NCI-H2196 (cell line): ENCODE measurements at regions not wholly inside any gene's neighbourhood (a gene's known extent, or its start where the extent isn't known, plus 50 kb on each side); places are given as distances from the start of the nearest gene placed in this dataset.
A peak's percentile ranks its signal among the peaks of the same experiment; 100 is the strongest.

Experiments
- DNase-seq: peaks from one replicate; lab custom pipeline; 2025; ENCODE audit not compliant: unreplicated experiment; lab: John Stamatoyannopoulos, UW

DNA sequence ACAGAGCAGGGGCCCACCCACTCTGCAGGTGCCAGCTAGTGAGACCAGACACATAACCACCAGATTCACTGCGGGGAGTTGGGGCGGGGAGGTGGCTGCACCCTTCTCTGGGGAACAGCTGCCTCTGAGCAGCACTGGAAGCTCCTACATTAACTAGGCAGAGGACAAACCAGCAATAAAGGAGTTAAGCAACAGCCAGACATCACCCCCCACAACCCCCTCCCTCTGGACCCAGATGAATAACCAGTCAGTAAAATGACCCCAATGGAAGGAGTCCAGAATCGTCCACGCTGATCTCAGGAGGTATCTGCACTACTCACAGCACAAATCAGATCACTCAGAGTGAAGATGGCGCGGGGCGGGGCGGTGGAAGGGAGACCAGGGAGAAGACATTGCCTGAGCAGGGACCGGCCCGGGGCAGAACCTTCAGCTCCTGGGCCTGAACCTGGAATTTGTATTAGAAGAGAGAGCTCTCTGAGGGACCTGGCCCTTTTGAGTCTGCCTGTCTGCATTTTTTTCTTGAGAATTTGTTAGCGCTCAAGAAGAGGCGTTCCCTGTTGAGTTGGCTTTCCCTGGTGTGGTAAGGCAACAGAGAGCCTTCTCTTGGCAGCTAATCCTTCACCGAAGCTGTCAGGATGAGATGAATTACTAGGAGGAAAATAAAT is 125.5 kb upstream of the NCAM1 start:
- no peak for DNase-seq

DNA sequence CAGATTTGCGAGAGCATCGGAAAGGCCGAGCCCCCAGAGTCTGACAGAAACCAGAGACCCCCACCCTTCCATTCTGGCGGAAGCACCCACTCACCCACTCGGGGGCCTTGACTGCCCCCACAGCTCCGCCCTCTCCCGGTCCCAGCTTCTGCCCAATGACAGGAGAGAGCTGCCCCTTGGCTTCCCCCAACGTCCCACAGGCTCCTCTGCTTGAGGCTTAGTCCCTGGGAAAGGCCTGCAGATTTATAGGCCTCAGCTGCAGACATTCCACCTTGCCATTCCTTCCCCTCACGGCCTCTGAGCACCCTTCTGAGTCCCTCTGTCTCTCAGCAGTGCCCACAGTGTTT is 125.0 kb upstream of the NCAM1 start:
- no peak for DNase-seq

DNA sequence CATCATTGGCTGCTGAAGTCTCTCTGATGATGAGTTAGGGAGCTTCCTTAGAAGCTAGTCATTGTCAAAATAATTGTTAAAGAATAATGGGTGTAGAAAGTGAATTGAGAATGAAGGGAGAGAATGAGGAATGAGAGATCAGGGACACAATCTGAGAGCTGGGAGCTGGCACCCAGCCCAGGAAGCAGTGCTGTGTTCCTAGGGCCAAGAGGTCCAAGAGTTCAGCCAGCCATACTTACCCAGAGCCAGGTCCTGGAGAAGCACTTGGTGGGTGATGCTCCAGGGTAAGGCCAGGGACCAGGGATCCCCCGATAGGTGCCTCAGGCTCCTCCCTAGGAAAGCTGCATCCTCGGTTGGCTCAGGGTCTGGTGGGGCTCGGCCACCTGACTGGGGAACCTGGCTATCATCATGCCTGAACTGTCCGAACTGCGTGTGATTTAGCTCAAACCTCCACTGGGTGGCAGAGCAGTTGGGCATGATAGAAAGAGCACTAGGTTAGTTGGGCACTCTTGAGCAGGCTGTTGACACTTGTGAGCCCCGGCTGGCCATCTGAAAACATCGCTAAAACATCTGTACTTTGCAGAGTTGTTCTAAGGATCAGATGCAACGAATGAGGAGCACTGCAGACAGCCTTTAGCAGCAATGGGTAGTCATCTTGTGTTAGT is 123.9 kb upstream of the NCAM1 start:
- peak; percentile 47 for DNase-seq

DNA sequence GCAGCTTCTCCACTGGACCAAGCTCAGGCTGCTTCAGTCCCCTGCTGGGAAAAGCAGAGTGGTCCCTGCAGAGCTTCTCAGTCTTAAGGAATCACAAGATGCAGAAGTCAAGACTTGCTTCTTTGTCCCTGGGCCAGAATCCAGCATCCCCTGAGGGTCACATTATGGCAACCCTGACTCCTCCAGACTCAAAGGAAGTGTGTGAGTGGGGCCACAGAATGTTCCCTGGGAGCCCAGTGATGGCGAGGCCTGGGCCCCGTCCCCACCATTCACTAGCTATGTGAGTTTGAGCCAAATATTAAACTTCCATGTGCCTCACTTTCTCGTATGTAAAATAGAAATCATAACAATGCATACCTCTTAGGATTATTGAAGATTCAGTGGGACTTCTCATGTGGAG is 122.2 kb upstream of the NCAM1 start:
- no peak for DNase-seq

DNA sequence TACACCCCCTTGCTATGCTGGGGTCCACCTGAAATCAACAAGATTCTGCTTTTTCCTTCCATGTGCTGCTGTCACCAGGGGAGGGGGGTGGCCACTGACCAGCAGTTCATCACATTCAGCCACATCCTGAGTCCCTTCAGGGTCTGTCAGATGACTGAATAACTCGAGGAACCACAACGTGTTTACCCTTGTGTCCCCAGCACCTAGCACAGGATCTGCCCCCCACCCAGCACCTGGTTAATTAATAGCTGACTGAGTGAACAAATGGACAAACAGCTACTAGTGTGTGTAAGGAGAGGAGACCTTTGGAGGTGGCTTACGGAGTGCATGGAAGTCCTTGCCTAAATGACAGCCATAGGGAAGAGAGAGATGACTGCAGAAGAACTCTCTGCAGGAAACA is 119.5 kb upstream of the NCAM1 start:
- DNase-seq = no peak

DNA sequence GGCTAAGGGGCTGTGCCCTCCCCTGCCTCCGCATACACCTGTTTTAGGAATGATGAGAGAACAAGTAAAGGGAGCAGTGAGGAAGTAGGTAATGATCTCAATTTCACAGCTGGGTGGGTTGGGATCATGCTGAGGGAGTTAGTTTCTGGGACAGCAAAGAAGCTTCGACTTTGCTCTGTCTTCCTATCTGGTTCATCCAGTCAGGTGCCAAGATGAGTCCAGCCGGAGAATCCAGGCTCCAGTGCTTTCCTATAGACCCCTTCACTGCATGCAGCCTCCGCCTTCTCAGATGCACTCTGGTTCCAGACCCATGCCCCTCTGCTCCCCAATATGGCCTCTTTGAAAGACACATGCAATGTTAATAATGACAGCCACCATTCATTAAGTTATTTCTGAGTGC is 119.1 kb upstream of the NCAM1 start:
- DNase-seq = no peak

DNA sequence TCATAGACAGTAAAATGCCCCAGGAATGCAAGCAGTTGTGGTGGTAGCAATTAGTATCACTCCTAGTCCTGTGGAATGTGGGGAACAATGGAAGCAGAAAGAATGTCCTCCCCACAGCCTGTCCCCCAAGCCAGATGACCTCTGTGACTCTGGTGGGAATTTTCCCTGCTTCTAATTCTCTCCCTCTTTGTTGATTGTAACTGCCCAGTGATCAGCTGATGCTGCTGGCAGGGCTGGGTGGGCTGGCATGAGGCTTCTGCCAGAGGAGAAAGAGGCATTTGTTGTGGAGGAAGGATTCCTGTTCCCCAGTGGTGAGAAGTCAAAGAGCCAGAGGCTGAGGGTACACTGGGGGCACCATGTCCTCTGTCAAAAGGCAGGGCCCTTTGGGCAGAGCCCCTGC is 116.7 kb upstream of the NCAM1 start:
- no peak for DNase-seq

DNA sequence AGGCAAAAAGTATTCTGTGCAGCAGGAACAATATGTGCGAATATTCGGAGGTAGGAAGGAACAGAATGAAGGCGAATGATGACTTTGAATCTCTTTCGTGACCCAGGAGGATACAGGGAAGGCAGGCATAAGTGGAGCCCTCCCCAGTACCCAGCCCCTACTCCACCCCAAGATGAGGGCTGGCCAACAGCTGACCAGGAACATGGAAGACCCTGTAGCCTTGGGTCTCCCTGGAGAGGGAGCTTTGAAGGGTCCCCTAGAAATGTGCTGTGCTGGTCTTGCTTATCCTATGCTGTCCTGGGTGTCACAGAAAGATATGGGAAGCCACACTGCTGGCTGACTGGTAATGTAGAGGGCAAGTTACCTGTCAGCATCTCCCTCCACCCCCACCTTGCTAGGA is 113.7 kb upstream of the NCAM1 start:
- no peak for DNase-seq

DNA sequence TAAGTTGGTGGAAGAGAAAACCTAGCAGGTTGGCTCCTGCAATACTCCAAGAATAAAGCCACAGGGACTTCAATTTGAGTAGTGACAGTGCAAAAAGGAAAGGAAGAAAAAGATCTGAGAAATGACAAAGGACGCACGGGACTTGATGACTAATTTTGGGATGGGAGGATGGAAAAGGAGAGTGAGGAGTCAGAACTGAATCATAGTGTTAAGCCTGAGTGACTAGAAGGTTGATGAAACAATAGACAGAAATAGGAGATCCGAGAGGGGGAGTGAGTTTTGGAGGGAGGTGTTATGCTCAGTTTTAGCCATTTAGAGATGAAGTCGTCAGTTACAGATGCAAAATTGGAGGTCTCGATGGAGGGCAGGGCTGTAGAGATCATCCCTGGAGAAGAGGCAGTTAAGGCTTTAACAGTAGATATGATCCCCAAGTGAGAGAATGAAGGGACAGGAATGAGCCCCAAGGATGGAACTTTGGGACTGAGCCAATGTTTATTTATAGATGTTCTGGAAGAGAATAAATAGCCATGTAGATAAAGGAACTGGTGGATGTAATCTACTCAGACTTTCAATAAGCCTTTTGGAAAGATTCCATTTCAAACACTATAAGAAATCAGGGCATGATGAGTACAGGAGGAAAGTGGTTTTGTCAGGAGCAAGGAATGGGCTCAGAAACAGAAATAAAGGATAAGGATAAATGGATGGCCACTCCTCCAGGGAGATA is 108.9 kb upstream of the NCAM1 start:
- DNase-seq = peak; percentile 21

DNA sequence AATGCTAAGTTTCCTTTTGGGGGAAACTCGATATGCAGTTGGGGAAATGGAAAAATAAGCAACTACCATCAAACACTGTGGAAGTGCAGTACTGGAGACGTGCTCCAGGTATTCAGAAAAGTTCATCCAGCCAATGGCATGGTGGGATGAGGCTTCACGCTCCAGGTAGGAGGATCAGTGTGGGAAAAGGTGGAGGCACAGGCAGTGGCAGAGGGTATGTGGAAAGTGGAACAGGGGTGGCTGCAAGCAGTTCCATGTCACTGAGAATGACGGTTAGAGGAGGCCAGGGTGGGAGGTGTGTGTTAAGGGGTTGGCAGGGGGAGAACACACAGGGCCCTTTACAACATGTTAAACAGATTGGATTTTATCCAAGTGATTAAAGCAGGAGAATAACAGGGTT is 105.1 kb upstream of the NCAM1 start:
- no peak for DNase-seq

DNA sequence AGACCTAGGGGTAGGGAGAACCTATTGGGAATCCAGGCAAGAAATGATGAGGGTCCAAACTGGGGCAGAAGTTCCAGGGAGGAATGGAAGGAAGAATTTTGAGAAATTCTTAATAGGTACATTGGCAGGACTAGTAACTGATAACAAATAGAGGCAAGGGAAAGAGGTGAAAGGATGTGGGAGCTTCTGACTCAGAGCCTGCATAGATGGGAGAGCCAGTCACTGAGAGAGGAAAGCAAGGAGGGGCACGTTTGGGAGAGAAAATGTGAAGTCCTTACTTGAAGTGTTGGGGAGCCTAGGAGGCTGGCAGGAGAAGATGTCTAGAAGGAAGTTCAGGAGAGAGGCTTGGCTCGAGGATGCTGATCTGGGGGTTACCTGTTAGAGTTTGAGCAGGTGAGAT is 104.6 kb upstream of the NCAM1 start:
- DNase-seq = no peak

DNA sequence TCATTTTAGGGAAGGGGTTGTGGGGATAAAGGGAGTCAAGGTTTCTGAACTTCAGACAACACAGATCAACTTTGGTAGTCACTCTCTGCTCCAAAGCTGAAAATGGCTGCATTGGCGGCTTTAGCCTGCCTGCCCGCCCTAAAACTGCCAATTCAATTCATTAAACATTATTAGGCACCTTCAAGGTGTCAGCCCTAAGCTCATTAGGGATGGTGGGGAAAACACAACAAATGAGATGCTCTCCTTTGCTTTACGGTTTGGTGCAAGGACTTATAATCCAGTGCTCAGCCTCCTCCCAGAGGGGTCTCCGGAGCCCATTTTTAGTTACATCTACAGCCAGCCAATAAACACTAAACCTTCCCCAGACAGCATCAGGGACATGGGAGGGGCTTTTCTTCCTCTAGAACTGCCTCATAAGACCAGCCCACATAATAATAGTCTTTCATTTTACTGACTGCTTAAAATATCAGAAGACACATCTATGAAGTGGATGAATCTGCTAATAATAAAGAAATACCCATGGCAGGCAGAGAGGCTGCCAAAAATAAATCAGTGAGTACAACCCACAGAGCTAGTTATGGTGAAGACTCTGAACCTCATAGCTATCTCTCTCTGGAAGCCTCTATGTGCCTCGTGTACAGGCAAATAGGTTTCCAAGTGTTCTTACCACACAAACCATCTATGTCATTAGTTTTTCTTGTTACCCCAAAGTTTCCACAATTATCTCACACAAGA is 102.8 kb upstream of the NCAM1 start:
- DNase-seq = no peak

DNA sequence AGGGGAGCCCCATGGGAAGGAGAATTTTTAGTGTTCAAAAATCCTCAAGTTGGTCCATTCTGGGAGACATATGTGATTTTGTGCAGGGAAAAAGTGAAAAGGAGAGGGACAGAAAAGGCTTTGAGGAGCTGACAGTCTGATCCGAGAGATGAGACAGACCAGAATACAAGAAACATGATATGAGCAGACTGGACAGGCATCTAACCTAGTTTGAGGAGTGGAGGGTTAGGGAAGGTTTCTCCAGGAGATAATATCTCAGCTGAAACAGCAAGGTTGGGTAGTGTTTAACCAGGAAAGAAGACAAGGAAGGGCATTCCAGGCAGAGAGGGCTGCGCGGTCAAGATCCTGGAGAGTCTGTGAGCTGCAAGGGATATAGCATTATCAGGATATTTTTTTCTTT is 101.4 kb upstream of the NCAM1 start:
- DNase-seq = no peak

DNA sequence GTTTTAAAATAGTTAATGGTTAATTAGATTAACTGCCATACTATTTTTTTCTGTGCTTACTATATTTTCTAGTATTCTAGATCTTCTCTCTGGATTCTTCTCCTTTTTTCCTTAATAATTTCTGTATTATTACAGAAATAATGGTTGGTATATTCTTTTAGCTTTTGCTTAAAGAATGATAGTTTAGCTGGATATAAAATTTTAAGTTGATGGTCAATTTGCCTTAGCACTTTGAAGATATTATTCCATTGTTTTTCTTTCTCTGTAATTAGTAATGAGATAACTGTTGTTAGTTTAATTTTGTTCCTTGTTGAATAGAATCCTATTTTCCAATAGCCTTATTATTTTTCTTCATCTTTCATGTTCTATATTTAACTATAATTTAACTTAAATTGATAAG is 99.9 kb upstream of the NCAM1 start:
- no peak for DNase-seq

DNA sequence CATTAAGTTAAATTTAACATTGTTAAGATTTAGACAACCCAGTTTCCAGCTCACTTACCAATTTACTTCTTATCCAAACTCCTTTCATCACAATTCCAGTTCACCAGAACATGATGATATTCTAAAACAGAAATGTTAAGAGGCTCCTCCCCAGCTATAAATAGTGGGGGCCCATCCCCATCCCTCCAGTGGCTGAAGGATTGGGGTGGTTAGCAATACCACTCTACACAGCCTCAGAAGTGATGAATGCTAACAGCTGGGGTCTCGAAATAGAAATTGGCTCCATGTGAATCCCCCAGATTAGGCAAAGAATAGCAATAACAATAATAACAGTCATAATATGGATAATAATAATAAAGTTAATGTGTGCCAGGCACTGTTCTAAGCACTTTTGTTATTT is 97.9 kb upstream of the NCAM1 start:
- no peak for DNase-seq

DNA sequence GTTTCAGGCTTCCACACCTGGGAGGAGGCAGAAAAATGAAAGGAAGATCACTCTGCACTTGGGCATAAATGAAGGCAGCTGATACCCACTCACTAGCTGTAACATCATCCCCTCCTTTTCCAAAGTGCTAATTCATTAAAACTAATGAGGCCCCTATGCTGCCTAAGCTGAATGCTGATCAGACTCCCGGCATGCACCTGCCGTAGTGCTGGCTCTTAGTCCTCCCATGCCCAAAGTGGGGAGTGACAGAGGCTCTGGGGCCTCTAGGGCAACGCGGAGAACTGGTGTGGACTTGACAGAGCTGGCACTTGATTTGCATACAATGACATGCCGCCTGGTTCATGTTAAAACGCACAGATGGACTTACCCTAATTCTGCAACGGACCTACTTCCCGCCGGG is 96.5 kb upstream of the NCAM1 start:
- no peak for DNase-seq

DNA sequence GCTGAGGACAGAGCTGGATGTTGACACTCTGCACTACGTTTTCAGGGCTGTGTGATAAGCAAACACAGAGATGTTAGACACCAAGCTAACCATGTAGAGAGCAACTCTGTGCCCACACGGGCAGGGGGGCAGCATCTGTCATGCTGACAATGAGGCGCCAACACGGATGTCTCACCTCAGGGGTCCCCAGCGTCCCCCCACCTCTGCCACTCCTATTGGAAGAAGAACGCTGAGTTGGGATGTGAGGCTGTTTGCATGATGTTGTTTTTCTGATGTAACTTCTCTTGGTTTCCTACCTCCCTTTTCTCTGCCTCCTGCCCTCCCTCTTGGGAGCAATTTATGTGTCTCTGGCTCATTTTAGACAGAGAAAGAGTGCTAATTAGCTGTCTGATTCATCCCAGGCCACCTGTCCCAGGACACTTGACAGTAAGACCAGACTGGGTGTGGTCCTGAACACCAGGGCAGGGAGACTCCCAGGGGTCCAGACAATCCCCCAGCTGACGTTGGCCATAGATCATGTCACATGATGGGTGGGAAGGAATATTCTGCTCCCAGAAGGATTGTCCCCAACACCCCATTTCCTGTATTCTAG is 89.2 kb upstream of the NCAM1 start:
- DNase-seq = no peak

DNA sequence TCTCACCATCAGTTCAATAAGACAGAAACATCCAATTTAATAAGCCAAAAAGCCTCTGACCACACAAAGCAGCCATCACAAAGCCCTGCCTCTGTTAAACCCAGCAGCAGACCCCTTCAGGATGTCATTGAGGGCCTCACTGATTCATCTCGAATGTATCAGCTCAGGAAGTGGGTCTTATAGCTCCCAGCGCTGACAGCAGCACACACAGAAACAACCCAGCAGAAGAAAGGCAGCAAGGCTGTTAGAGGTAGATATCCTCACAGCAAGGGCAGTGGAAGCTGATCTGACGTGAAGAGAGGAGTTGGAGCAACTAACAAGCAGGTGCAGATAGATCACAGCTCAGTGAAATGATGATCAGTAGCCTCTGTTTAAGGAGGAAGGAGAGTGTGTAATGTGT is 86.2 kb upstream of the NCAM1 start:
- DNase-seq = no peak

DNA sequence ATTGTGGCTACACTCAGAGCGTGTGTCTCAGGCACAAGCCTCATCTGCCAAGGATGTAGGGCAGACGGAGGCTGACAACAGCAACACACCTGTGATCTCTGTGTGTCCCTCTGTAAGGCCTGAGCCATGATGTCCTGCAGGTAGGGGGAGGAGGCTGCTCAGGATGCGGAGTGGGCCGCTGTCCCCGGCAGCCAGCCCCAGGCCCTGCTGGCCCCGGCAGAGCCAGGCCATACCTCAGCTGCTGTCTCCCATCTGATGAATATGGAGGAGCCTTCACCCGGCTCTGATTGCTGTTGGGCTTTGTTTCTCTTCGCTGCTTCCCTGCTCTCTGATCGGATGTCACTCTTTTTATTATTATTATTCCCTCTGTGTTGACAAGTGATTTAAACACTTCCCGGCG is 83.6 kb upstream of the NCAM1 start:
- no peak for DNase-seq

DNA sequence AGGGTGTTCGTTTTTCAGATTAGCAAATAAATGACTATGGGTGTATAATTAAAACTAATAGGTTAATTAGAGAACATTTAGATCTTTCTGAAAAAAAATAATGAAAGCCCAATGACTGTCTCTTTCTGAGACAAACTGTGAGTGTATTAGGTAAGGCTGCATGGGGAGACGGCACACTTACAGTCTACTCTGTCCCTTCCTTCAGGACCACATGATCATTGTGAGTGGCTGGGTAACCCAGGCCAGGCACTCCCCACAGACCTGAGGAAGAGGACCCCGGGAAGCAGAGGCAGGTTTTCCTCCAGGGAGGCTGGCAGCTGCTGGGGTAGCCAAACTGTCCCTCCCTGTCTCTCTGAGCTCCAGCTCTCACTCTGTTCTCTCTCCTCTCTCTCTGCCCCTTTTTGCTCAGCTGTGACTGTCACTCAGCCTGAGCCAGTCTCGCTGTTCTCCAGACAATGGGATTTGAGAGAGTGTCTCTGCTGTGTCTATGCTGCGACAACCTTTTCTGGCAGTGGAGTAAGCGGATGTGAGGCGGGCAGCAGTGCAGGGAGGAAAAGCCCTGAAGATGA is 83.1 kb upstream of the NCAM1 start:
- DNase-seq = no peak

DNA sequence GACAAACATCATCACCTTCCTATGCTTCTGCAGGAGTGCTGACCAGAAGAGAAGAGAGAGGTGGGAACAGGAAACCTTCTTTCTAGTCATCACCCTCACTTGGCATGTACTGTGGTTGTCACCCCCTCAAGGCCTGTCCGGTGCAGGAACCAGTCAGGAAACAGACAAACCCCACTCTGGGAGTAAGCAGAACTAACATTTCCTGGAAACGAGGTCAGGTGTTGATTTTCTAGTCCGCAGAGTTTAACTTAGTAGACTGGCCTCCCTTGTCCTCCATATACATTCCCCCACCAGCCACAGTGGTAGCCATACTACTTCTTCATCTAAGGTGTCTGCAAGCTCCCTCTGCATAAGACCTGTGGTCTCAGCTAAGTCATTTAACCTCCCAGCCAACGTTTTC is 80.7 kb upstream of the NCAM1 start:
- no peak for DNase-seq
